ENCODE measurements at regions not wholly inside any gene's neighbourhood (a gene's known extent, or its start where the extent isn't known, plus 50 kb on each side); places are given as distances from the start of the nearest gene placed in this dataset.

- no peak for TF ChIP-seq EZH2 (IDR thresholded peaks at IDR 0.05; ENCODE audit: borderline replicate concordance, insufficient read depth, low read depth, low read length, poor library complexity, severe bottlenecking)
- TF ChIP-seq, protein P1, sequence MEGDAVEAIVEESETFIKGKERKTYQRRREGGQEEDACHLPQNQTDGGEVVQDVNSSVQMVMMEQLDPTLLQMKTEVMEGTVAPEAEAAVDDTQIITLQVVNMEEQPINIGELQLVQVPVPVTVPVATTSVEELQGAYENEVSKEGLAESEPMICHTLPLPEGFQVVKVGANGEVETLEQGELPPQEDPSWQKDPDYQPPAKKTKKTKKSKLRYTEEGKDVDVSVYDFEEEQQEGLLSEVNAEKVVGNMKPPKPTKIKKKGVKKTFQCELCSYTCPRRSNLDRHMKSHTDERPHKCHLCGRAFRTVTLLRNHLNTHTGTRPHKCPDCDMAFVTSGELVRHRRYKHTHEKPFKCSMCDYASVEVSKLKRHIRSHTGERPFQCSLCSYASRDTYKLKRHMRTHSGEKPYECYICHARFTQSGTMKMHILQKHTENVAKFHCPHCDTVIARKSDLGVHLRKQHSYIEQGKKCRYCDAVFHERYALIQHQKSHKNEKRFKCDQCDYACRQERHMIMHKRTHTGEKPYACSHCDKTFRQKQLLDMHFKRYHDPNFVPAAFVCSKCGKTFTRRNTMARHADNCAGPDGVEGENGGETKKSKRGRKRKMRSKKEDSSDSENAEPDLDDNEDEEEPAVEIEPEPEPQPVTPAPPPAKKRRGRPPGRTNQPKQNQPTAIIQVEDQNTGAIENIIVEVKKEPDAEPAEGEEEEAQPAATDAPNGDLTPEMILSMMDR (IDR thresholded peaks at IDR 0.05), result no peak
Measured at GRCh38 chr2:238688193-238689153, 159.4 kb upstream of the TWIST2 start.

All from B cell (primary cell).